Activated naive CD4-positive, alpha-beta T cell (primary cell): ENCODE measurements at regions not wholly inside any gene's neighbourhood (a gene's known extent, or its start where the extent isn't known, plus 50 kb on each side); places are given as distances from the start of the nearest gene placed in this dataset.
"Not testable (repeated sequence)": the region's sequence is repeated elsewhere in the genome, so short reads cannot be mapped to it uniquely, and the experiment has no call there.

Experiments used
- DNase-seq, 4 experiments: peaks; one replicate each; lab custom pipeline; 2025; lab: John Stamatoyannopoulos, UW

DNA sequence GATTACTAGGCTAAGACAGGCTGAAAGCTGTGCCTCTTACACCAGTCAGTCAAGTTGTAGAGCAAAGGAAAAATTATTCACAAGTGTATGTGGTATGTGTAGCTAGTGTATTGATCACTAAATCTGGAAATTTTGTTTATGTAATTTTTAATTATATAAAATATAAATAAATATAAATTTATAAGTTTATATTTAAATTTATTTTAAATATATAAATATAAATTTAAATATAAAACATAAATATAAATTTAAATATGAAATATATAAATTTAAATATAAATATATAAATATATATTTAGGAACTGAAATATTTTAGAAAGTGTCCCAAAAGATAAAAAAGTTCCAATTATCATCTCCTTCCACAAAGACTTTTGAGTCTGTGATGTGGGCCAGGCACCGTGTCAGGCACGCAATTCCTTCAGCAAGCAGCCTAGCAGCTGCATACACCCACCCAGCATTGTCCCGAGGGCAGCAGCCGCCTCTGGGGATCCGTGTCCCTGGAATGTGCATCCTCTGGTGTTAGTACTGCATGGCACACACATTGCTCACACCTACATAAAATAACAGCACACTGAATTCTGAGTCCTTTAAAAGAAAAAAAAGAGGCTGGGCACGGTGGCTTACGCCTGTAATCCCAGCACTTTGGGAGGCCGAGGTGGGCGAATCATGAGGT is 1098.0 kb downstream of the BRD1 start:
- DNase-seq: no peak

DNA sequence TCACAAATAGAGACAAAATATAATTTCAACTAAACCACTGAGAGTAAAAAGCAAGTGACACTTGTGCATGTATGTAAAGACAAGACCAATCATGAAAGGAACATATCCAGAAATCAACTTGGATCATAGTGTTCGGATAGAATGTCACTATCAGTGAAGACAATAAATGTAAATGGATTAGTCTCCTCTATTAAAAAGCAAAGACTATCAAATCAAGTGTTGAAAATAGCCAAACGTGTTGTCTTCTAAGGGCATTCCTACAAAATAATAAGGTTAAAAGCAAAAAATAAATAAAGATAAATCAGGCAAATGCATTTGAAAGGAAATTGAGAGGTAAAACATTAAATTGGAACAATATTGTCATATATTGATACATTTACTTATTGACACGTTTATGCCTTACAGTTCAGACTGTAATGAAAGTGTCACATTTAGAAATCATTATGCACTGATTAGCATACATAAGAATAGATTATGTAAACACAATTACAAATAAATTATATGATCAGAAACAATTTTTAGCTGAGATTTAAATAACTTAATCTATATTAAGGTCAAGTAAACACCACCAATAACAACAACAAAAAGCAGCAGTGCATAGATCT is 1100.1 kb downstream of the BRD1 start:
- no peak for DNase-seq

DNA sequence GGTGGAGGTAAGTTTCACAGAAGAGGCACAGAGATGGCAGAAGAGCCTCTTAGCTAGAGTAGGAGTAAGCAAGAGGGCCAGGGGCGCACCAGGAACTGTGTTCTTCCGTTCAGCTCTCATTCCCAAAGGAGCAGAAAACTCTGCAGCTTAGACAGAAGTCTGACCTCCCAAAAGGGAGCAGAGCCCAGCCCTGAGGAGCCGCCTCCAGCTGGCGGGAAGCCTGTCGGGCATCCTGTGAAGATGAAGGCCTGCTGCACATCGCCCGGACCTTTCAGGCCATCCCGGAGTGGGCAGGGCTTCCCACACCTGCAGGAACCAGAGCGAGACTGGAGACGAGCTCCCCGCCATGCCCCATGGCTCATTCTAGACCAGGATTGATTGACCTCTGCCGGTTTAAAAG is 1102.8 kb downstream of the BRD1 start:
- no peak for DNase-seq

DNA sequence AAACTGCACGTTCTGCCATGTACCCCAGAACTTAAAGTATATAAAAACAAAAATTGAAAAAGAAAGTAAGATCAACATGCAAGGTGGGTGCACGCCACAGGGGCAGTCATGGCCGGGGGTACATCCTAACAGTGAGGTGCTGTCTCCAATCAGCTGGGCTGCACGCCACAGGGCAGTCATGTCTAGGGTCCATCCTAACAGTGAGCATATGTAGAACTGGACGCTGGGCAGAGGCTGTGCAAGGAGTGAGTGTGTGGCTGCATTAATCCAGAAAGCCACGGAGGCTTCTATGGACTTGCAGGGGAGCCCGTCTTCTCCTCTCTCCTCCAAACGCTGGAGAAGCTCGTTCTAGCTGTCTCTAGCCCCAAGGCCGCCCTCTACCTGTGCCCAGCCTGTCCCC is 1105.0 kb downstream of the BRD1 start:
- no peak for DNase-seq

DNA sequence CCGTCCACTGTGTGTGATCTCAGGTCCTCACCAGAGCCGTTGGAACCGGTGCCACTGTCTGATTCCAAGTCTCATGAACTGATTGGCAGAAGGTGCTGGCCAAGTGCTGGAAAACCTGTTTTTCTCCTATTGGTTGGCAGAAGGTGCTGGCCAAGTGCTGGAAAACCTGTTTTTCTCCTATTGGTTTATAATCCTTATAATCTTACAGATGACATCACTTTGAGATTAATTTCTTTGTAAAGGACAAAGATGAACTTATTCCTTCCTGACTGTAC is 1106.3 kb downstream of the BRD1 start:
- DNase-seq: no peak

DNA sequence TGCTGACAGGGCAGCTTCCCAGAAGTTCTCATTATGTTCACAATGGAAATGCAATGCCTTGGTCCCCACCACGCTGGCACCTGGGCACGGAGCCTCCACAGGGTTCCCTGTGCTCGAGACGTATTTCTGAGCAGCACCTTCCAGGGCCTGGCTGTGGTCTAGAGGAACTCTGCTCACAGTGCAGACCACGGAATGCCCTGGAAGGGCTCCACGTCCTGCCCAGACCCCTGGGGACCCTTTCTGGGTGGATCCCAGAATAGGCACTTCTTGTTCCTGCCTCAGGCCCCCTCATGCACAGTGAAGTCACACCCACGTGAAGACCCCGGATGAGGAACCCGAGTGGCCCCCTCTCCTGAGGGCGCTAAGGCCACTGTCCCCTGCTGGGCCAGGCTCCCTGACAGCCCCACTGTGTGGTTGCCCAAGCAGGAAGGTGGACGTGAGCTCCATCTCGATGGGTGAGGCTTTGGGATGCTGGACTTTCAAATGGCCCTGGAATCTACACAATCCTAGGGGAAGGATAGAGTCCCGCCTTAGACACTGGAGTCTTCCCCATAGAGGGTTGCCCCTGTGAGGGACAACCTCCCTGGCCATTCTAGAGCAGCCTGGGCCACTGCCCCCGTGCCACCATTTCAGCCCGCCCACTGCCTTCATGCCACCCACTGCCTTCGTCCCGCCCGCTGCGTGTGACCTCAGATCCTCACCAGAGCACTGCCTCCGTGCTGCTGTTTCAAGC is 1106.8 kb downstream of the BRD1 start:
- DNase-seq: no peak

DNA sequence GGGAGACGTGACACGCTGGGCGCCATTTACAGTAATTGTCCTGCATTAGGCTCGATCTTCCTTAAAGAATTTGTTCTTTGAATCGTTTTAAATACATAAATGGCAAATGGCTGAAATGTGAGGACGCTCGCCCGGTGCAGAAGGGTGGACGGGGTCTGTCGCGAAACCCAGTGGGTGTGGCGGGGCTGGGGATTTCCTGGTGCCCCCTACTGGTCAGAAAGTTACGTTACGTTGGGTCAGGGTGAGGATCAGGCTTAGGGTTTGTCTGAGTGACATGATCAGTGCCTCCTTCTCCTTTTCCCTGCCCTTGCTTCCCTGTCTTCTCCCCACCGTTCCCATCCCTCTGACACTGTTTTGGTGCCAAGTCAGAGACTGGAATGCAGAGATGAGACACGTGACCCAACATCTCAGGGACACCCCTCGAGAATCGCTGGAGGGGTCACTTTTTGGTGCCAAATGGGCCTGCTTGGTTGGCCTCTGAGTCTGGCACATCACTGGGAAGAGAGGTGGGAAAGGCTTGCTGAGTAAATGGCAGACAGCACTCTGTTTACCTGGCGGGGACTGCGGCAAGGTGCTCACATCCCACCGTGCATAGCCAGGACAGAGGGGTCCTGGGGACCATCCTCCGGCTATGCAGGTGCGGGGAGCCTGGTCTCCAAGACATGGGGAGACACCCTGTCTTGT is 1107.6 kb downstream of the BRD1 start:
- DNase-seq: no peak

DNA sequence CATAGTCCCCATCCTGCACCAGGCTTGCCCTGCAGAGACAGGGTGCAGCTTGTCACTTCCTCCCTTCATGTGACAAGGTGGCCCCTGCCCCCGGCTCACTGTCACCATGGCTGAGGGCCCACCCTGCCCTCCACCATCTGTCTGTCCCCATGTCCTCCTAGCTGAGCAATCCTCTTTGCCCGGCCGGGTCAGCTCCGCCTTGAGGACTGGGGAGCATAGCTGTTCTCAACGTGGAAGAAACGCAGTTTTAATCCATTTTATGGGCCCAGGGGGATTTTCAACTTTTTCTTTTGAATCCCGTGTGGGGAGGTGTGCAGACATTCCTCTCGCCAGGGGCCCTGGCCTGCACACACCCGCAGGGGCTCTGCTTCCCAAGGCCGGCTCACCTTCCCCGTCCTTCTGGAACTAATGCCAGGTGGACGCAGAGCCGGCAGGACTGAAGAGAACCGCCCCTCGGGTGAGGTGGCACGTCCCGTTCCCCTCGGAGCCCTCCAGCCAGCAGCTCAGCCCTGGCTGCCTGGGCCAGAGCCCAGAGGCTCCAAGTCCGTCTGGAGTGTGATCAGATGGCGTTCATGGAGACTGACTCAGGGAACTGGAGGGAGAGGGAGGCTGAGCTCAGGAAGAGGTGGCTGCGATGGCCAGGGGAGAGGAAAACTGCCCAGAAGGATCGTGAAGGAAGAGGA is 1108.7 kb downstream of the BRD1 start:
- no peak for DNase-seq

DNA sequence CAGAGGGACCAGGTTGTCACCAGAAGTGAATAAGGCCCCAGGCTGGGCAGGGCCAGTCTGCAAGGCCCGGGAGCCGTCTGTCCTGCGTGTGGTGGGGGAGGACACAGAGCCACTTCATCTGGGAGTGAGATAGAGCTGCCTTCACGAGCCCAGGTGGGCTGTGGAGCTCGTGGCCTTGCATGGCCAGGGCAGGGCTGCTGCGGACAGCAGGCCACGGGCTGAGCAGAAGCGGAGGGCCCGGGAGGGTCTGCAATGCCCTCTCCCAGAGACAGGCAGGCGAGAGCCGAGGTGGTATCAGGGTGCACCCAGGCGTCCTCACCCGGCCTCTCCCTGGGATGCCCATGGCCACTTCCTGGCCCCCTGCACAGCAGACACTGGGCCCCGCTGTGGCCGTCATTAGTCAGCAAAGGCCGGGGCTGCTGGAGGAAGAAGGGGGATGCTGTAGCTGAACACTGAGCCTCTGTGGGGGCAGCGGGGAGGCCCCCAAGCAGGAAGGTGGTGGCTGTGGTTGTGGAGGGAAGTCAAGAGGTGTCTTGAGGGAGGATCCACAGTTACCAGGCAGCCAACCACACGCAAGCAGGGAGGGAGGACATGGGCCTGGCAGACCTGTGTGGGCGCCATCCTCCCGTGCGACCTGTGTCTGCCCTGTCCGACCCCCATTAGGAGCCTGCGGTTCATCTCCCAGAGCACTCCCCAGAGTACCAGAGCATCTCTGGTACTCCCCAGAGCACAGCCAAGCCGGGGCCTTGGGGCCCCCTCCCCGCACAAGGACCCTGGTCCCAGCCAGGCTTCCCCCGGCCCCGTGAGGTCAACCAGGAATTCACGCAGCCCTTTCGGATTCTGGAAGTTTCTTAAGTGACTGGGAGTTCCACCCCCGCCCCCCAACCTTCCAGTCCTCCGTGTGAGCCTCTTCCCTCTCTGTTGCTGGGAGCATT is 1109.5 kb downstream of the BRD1 start:
- DNase-seq: no peak

DNA sequence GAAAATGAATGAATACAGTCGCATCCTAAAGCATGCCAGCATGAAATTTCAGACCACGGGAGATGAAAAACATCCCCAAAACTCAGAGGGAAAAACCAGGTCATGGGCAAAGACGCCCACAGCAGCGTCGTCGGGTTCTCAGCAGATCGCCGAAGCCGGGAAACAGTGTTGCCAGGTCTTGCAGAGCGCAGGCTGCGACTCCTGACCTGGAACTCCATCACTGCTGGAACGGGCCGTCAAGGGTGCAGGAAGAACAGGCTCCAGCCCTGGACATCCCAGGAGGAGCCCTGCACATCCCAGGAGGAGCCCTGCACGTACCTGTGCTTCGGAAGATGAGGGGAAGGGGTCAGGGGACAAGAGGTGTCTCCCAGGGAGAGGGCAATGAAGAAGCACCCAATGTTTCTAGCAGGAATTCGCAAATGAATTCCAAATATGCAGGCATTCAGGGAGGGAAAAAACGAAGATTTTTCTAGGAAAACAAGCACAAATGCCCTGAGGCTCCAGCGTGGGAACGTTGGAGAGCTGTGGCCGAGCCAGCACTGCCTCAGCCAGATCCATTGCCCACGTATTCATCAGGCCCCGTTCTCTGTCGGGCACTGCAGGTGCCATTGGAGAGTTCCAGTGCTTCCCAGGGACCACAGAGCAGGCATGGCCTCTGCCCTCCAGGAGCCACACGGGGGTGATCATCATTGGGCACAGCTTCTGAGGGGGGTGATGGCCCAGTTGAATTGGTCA is 1110.4 kb downstream of the BRD1 start:
- no peak for DNase-seq

DNA sequence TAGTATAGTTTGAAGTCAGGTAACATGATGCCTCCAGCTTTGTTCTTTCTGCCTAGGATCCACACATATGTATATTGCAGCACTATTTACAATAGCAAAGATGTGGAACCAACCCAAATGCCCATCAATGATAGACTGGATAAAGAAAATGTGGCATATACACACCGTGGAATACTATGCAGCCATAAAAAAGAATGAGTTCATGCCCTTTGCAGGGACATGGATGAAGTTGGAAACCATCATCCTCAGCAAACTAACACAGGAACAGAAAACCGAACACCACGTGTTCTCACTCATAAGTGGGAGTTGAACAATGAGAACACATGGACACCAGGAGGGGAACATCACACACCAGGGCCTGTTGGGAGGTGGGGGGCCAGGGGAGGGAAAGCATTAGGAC is 1111.5 kb downstream of the BRD1 start:
- not testable (repeated sequence) for DNase-seq

DNA sequence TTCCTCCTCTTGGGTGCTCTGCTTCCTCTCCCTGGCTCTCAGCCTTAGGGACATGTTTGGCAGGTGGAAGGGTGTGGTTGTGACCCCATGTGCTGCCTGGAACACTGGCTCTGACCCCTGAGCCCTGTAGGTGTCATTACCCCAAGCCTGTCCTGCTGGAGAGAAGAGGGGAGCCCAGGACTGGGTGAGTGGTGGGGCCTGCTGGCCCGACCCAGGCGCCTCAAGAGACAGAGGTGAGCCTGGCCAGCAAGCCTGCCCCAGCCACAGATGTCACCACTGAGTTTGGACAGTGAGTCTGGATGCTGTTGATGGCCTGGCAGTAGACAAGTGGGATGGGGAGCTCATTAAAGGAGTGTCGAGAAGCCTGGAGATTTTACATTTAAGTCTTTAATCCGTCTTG is 1112.2 kb downstream of the BRD1 start:
- DNase-seq: no peak

DNA sequence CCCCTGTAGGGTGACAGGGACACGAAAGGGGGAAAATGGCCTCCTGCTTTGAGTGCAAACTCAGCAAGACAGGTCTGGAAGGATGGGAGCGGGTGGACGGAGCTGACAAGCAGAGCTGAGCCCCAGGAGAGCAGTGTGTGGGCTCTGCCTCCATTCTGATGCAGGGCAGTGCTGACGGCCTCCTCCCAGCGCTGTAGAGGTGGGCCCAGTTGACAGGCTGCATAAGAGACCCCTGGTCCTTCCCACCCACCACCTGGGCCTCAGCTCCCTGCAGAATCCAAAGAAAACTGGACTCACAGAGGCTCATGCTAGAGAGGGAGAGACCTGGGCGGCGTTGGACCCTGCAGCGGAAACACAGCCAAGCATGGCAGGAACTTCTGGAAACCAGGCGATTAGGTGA is 1113.4 kb downstream of the BRD1 start:
- no peak for DNase-seq

DNA sequence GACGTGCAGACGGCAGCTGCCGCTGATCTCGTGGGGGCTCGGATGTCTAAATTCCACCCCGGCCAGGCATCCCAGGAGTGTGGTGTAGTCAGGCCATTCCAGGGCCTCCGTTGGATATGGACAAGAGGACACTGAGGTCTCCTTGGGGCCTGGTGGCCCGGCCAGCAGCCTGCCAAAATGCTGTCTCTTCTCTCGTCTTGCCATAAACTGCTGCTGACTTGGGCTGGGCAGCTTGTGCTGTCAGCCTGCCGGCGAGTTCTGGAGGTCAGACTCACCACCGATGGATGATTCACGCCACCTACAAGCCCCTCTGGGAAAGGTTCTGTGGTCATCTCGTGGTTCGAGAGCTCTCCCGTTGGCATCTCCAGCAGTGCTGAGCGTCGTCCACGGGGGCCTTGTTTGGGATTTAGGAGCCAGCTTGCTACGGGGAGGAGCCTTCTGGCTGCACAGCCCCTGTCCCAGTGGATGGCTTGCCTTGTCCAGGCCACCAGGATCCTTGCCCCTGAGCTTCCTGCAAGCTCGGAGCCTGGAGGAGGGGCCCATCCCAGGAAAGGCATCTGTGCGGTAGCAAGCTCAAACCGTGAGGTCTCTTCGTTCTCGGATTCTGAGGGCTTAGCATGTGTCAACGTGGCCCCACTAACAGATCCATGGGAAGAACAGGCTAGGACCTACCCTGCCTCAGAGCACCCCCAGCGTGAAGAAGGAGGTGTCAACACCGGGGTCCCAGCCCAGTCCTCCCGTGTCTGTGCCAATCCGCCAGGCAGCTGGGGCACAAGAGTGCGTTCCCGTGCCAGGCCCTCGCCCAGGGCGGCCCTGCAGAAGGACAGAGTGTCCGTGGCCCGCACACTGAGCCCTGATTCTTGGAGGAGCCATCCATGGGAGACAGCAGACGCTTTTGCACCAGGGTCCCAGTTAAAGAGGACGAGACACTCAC is 1114.1 kb downstream of the BRD1 start:
- no peak for DNase-seq

DNA sequence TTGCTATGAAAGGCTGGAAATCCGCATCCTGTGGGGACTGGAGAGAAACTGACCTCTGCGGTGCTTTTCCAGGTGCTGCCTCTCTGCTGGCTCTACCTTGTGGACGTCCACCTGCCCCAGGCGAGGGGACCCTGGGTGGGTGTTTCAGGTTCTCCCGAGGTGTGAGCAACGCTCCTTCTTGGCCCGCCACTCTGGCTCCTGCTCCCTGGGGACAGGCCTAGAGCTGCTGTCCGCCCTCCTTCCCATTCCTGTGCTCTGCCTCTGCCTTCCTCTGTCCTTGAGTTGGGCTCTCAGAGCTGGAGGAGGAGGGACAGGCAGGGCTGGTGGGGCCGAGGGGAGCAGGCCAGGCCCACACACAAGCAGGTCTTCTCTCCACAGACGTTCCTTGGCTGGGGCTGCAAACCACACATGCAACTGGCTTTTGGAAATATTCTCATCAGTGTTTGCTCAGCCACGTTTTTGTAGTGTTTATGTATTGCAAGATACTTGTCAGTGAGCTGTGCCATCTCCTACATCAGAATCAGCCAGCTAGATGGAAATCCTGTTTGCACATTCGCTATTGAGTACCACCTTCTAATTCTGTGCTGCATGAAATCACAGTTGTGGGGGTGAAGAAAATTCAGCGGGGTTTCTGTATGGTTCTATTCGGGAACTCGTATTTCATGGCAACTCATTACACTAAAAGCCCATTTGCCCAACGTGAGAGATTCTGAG is 1115.0 kb downstream of the BRD1 start:
- no peak for DNase-seq

DNA sequence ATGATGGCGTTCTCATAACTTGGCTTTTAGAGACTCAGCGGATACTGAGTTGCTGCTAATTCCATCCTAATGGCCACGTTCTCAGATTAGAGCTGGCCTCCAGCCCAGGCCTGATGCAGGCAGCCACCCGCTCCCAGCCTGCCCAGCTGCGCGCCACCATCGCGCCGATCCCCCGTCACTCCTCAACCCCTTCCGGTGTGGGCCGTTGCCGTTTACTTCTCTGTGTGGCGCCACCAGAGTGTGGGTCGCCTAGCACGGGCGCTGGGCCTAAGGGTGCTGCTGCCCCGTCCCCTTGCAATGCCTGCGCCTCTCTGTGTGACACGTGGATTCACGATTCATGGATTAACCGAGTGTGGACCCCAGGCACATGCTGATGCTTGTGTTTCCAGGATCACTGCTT is 1116.0 kb downstream of the BRD1 start:
- DNase-seq: no peak

DNA sequence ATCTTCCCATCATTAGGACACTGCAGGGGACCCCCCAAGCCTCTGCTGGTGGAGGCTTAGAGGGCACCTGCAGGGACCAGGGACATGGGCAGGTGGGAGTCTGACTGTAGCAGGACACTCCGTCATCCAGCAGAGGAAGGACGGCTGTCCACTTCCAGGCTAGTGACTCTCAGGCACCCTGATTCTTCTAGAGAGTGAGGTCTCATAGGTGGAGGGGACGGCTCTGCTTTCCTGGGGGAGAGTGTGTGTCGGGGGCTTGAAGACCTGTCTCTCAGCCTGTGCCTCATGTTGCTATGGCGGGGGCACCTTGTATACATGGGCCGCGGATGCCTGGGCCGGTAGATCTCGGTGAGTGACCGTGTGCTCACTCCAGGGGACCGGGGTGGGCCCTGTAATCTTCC is 1116.6 kb downstream of the BRD1 start:
- DNase-seq: no peak

DNA sequence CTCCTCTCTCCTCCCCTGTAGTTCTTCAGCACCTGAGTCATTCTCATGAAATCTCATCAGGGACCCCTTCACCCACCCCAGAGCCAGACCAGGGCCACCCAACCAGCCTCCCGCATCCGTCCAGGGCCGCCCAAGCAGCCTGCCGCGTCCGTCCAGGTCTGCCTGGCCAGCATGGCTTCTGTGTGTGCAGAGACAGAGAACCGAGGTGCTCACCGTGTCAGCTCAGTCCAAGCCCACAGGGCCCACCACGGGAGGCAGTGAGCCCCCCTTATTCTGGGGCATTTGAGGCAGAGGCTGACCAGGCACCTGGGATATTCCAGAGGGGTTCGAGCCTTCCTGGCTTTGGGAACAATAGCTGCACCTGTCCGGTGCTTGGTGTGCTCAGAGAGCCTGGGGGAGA is 1117.3 kb downstream of the BRD1 start:
- DNase-seq: no peak

DNA sequence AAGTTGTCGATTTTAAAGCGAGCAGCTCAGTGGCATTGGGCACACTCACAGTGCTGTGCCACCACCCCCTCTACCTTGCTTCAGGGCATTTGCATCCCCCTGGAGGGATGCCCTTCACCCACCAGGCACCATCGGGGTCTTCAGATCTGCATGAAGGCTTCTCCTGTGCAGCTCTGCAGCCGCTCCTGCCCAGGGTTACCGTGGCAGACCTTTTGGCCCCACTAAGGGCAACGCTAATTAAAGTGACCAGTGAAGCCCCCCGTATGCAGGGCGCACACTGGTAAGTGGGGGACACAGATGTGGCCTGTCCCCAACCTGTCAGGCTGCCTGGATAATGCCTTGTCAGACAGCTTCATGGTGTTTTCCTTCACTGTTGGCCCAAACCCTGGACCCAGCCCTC is 1117.7 kb downstream of the BRD1 start:
- no peak for DNase-seq
